T-helper 22 cell (primary cell): ENCODE measurements at regions not wholly inside any gene's neighbourhood (a gene's known extent, or its start where the extent isn't known, plus 50 kb on each side); places are given as distances from the start of the nearest gene placed in this dataset.

Experiments used
- DNase-seq: peaks from one replicate; pipeline ENCODE4 v3.0.0-alpha.2; 2020; ENCODE audit warnings: low read depth

DNA sequence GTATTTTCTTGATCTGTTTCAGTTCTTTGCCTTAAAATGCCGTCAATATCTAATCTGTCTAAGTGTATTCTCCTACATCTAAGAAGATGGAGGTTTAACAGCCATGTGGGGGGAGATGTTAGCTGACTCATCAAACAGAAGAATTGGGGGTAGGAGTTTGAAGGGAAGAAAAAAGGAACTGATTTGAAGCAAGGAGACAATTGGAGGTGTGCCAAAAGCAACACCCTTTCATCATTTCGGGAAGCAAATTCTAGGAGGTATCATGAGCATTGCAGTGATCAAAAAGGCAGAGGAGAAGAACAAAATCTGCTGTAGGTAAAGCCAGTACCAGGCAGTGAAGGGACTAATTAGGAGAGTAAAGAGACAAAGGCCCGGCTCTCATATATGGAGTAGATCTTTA is 337.3 kb upstream of the TBC1D5 start:
- DNase-seq: no peak

DNA sequence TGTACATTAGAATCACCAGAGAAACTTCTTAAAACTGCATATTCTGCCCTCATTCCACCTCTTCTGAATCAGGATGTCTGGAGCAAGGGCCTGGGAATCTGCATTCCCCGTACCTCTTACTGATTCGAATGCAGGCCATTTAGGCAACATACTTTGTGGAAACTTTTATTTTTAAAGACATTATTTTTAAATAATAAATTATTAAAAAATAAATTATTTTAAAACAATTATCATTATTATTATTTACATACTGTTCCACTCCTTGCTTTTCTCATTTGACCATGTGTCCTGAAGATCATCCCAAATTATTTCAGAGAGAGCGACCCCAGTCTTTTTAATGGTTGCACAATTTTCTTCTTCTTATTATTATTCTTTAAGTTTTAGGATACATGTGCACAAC is 336.6 kb upstream of the TBC1D5 start:
- no peak for DNase-seq

DNA sequence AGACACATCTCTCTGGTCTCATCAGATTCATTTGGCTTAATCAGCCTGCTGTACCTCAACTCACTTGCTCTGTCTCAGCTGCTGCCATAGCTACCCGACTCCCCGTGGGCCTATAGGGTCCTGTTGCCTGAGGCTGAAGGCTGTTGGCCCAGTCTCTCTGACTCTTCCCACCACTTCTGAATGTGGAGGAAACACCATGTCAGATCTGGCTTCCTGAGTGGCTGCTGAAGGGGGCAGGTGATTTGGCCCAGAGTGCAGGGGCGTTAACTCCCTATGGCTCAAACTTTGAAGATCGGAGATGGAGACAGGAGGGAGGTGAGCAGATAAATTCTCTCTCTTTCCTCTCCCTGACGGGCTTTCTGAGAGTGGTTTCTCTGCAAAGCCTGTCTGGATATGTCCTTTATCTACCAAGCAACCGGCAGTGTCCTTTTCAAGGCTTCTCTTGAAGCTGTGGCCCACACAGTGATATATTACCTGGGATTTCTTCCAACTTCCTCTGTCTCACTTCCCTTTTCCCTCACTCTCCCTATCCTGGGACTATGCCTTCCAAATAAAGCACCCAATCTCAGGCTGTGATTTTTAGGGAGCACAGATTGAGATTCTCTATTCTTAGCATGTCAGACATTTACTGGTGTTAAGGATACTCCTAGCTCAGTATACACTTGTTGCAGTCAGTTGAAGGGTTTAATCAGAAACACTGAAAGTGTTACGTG is 334.9 kb upstream of the TBC1D5 start:
- no peak for DNase-seq

DNA sequence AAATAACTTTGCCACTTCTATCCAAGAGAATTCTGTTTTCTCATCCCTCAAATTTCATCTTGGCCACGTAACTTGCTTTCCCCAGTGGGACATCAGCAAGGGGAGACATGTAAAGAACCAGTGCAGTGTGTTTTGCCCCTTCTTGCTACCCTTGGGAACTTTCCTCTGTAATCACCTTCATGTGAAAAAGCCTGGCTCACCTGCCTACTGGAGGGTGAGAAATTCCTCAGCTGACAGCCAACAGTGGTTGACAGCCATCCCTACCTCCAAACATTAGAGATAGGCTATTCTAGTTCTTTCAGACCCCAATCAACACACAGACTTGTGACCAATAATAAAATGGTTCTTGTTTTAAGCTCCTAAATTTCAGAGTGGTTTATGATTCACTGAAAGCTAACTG is 333.9 kb upstream of the TBC1D5 start:
- no peak for DNase-seq

DNA sequence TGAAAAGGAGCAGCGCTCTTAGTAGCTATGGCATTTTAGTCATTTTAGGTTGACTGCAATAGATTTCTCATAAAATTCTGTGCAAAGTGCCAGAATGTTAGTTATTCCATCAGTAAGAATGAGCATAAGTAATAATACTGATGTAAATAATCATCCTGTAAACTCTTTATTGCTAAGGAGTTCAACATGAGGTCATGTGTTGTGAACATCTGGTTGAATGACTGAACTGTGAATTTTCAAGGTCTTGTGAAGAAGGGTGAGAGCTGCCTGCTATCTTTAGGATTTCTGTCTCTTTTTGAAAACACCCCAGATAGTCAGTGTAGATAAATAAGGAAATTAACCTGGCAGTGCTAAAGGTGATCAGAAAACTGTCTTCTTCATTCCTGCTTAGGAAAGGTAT is 333.4 kb upstream of the TBC1D5 start:
- no peak for DNase-seq

DNA sequence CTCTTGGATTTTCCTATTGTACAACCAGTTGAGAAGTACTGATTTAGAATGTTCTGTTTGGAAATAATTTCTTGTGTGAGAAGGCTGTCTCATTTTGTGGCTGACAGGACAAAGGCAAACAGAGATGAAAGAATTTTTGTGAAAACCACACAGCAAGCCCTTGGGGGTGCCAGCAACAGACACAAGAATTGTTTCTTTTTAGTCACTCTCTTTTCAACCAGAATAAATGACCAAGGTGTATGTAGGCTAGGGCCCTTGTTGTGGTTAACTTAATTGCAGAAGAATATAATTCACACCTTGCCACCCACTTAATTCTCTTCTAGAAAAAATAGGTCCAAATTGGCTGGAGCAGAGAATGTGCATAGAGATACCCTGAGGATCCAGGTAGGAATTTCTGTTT is 329.4 kb upstream of the TBC1D5 start:
- DNase-seq: no peak

DNA sequence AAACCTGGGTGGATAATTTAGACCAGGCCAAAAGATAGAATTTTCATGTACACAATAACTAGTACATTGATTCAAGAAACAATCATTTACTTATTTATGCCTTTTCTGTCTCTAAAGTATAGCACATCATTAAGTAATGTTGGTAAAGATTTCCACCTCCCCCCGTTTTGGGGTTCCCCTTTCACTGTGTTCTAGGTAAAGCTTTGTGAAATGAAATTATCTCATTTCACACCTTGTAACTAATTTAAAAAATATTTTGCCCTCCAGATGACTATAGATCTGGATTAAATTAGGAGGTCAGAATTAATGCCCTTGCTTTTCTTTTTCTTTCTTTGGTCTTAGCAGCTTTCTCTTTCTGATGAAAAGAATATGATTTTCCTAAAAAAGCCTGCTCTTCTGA is 328.5 kb upstream of the TBC1D5 start:
- no peak for DNase-seq

DNA sequence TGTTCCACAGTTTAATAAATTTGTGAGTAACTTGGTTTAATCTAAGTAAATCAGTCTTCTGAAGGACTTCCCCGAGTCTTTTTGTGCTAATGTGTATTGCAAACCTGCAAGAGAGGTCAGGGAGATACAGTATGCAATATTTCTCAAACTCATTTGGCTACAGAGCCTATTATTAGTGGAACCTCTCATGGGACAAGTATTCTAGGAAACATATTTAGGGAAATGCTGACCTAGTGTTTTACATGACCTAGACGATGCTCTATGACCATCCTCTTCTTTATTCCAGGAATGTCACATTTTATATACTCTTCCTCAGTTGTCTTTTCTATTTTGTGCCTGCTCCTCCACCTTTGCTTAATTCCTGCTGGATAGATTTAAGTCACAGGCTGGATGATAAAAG is 327.8 kb upstream of the TBC1D5 start:
- no peak for DNase-seq

DNA sequence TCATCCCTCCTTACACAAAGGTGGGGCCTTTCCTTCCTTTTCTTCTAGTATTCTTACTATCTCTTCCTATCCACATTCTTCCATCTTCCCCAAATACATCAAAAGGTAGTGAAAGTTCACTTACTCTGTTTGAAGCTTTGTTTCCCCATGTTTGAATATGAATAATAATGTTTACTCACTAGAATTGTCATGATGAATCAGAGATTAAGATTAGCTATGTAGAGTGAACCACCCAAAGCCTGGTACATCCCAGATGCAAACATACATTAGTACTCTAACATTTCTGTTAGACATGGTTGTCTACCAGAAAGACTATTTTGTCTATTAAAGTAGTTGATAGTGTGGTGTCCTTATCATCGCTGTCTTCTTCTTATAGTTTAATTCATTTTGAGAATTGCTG is 327.1 kb upstream of the TBC1D5 start:
- no peak for DNase-seq

DNA sequence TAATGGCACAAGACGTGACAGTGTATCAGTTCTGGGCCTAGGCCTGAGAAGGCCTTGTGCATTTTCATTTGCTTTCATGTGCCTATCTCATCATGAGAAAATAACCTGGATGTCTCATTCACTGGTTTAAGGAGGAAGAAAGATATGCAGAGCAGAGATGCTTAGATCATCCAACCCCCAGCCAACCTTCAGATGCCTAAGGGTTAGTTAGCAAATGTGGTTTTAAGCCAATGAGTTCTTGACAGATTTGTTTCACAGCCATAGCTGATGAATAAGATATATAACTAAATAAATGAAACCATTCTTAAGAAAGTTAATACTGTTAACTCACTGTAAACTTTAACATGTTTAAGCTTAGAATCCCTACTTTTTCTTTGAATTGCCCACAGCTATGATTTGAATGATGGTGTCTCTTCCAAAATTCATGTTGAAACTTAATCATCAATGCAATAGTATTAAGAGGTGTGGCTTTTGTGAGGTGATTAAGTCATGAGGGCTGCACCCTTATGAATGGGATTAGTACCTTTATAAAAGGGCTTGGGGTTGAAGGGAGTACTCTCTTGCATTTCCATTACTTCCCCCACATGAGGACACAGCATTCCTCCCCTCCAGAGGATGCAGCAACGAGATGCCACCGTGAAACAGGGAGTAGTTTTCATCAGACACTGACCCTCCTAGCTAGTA is 324.6 kb upstream of the TBC1D5 start:
- no peak for DNase-seq

DNA sequence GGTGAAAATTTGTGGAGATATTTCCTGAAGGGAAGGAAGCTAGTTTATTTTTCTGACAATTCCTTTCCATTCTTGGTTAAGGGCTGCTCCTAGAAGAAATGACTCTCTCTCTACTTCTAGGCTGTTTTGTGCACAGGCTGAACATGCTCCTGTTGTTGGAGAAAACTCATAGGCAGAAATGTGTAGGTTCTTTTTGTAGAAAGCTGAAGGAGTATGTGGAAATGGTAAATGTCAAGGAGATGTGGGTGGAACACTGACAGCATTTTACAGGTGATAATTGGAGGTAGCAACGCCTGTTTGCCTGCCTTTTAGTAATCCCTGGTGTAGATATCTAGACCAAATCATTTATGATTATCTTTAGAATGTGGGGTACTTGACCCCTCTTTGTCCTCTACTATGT is 322.2 kb upstream of the TBC1D5 start:
- DNase-seq: no peak

DNA sequence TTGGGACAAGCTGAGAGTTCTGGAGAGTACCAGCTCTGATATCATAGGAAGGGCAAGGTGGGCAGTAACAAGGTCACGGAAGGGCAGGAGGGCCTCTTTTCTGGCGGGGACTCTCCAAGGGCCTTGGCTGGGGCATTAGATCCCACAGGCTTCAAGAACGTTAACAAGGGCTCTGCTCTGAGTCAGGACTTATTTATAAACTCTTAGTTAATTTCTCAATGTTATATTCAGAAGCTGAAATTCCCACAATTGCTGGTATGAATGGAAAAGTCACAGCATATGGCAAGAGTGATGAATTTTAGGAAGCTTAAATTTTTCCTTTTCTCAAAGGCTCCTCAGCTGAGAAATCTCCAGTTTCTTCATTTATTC is 320.2 kb upstream of the TBC1D5 start:
- no peak for DNase-seq

DNA sequence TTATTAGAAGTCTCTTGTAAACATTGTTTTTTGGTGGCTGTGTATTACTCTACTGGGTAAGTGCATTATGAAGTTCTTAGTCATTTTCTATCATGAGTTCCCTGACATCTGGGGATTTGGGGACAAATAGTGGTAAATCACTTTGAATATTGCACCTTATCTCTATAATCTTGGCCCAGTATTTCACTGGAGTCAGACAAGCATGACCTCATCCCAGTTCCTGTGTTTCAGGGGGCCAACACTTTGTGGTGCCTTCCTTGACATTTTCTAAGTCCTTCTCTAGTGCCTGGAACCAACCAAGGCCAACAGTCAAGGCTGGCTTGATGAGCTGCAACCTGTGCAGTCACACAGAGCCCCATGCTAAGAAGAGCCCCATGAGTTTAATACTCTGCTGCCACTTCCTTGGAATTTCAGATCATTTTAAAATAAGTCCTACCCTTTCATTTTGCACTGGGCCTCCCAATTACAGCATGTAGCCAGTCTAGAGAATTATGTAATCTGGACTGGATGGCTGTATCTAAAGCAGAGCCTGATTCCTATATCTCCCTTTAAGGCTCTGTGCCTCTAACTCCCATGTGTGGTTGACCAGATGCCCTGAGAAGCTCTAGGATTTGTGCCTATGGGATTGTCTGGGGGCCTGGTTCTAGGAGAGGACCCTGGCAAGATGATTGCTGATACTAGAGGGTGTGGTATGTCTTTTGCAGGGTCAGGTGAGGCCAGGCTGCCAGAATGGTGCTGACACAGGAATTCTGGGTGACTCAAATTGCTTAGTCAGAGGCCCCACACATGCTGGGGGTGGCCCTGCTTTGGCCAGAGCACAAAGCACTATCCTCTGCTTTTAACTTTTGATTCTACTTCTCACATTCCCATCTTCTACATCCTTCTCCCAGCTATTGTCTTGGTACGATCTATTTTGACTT is 319.6 kb upstream of the TBC1D5 start:
- no peak for DNase-seq

DNA sequence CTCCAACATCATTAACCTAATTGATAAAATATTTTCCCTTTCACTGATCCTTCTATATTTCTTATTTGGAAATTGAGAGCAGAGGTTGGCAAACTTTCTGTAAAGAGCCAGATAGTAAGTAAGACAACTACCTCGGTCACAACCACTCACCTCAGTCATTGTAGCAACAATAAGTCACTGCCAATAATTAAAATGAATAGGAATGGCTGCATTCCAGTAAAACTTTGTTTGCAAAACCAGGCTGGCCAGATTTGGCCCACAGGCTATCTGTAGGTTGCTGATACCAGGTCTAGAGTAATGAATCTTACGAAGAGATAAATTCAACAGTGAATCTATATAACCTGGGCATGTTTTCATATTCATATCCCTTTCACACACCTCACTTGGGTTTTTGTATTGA is 316.2 kb upstream of the TBC1D5 start:
- DNase-seq: no peak

DNA sequence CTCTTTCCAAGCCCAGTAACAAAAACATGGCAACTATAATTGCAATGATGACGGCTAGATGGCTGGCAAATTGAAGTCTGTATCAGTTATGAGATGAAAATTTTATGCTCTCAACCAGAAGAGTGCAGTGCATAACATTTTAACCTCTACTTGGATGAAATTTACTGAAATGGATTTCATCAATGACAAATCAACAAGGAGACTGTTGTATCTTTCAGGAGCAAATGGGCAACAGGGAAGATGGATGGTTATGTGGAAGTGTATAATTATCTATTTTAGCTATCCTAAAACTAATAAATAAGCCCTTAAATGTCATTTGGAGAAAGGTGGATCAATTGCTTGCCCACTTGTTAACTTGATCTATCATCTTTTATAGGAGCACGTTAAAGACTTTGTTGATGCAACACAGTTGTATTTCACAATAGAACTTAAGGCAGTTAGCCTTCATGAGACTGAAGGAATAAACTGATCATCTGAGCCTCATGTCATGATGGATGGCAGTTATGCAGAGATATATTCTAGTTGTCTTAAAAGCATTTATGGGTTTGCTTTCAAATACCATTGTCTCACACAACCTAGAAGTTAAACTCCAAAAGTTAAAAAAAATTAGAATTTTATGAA is 315.1 kb upstream of the TBC1D5 start:
- DNase-seq: no peak

DNA sequence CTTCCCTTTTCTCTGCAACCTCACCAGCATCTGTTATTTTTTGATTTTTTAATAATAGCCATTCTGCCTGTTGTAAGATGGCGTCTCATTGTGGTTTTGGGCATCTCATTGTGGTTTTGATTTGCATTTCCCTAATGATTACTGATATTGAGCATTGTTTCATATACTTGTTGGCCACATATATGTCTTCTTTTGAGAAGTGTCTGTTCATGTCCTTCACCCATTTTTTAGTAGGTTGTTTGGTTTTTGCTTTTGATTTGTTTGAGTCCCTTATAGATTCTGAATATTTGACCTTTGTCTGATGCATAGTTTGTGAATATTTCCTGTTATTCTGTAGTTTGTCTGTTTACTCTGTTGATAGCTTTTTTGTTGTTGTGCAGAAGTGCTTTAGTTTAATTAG is 312.2 kb upstream of the TBC1D5 start:
- DNase-seq: no peak

DNA sequence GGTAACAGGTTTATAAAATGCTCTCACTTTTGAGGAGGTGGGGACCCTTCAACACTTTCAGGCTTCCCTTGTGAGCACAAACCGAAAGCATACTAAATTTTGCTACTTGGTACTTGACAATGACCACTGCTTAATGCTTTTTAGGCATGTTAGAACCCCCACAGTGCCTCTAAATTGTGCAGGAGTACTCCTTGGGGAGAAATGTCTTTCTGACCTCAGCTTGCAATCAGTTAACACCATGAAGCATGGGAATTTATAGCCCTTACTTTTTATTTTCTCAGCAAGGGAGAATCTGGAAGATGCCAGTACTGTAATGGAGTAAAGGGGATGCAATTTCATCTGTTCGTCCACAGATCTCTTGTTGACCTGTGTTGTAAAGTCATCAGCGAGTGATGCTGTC is 308.9 kb upstream of the TBC1D5 start:
- DNase-seq: no peak

DNA sequence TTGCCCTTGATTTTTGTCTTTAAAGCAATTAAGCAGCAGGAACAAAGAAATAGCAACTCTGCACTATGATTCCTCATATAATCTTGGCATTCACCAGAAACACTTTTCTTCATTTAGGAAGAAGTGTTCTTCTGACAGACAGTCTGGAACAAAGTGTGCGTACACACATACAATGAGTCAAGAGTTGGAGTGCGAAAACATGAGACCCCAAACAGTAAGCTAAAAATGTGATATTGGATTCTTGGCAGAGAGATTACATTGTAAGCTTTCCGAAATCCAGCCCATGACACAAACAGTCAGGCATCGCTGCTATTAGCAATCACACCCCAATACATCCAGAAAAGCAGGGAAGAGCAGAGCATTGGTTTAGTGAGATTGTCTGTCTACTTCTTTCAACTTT is 306.7 kb upstream of the TBC1D5 start:
- DNase-seq: no peak

DNA sequence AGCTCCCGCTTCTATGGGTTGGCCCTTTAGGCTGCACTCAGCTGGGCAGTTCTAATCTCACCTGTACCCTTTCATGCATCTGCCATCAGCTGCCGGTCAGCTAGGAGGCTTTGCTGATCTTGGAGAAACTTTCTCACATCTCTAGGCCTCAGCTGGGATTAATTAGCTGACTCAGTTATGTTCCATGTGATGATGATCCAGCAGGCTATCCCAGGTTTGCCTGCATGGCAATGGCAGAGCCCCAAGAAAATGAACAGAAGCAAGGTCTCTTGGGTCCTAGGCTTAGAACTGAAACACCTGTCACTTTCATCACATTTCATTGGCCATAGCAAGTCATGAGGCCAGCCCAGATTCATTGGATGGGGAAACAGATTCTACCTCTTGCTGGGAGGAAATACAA is 304.6 kb upstream of the TBC1D5 start:
- DNase-seq: no peak

DNA sequence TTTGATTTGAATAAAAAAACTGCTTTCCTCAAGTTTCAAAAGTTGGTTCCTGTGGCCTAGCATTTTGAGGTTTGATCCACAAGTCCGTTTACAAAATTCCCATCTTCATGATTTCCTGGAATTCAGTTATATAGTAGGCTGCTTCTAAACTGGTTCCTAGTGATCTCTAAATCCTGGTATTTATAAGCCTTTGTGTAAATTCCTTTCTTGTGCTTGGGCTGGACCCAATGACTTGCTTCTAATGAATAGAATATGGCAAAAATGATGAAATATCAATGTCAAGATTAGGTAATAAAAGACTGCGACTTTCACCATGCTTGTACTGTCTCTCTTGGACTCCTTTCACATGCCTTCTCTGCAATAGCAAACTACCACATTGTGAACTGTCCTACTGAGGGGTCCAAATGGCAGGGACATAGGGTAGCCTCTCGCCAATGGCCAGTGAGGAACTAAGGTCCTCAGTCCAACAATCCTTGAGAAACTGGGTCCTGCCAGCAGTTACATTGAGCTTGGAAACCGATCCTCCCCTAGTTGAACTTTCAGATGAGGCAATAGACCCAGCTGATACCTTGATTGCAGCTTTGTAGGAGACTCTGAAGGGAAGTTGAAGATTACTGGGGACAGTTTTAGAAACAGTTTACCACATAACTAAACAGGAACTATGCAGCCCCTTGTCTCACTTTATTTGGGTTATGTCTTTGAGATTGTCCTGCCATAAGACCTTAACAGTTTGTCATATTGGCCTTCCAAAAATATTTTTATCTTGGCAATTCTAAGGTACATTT is 303.9 kb upstream of the TBC1D5 start:
- DNase-seq: no peak

DNA sequence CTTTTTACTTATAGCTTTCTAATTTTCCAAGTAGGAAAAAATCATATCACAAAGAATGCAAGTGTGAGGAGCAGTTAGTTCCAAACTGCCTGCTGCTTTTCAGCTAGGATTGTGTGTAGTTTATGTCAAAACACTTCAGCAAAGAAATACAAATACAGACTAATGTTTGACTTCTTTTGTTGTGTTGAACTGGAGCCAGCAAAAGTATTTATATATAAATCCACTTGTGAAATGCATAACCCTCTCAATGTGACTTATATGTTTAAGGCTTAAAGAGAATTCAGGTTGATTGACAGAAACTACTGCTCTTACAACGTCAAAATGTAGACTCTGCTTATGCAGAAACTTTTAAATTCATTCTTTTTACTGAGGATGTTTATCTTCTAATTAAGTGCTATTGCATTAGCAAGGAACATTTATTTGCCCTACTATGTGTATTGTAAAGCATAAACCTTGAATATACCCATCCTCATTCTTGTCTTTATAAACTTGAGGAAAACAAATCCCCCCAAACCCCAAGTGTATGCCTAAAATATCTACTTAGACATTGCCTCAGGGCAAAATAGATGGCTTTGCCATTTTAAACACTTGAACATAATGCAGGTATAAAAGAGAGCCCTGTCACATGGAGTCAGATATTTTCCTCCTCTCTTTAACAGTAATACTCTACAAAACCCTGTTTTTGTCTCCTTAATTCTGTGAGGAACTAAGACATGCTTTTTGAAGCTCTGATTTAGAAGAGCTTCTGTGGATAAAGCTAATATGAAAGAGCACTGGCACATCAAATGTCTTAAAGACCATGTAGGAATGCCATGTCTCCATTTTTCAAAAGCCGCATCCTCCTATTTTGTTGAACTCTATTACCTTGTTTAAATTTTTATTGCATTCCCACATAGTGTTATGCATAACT is 302.8 kb upstream of the TBC1D5 start:
- no peak for DNase-seq
